GM12878 (cell line): ENCODE measurements at regions not wholly inside any gene's neighbourhood (a gene's known extent, or its start where the extent isn't known, plus 50 kb on each side); places are given as distances from the start of the nearest gene placed in this dataset.

Experiments
- ATAC-seq: fragments of 200-7000 bp; cut with Tn5 transposase; 3 replicates; pipeline ENCODE4 v1.9.1; 2020; ENCODE audit warnings: mild to moderate bottlenecking, moderate library complexity
- BruUV-seq: library from RNA; stranded (reverse); fragments of 400-500 nt; replicated peaks from 2 replicates; lab custom pipeline; 2021; lab: Mats Ljungman, UMichigan
- CTCF ChIA-PET: fragments of 300-600 bp; sonication (Branson Sonifier 250); formaldehyde crosslinking; extraction: SDS; loops from one replicate; lab custom pipeline; 2021; ENCODE audit warnings: inconsistent platforms; lab: Yijun Ruan, JAX
- POLR2A ChIA-PET: fragments of 350-600 bp; formaldehyde crosslinking; extraction: SDS; loops from one replicate; lab custom pipeline; 2021; ENCODE audit warnings: inconsistent platforms; lab: Charles Lee
- RAD21 ChIA-PET: fragments of 300-600 bp; sonication (Branson Sonifier 250); formaldehyde crosslinking; loops from one replicate; lab custom pipeline; 2023; ENCODE audit warnings: antibody characterized with exemption; ENCODE audit not compliant: unreplicated experiment; lab: Charles Lee
- SMC1A ChIA-PET: fragments of 300-600 bp; sonication (Branson Sonifier 250); formaldehyde crosslinking; loops from one replicate; lab custom pipeline; 2023; ENCODE audit not compliant: unreplicated experiment, uncharacterized antibody; lab: Charles Lee
- DNase-seq: peaks from one replicate; pipeline ENCODE4 v3.0.0-alpha.2; 2011; ENCODE audit warnings: low read depth, low spot score
- FAIRE-seq: peaks from 3 replicates; lab custom pipeline; 2011; peaks lifted over from hg19 to GRCh38; lab: Jason Lieb, UNC
- H2AFZ ChIP-seq: 2 replicates; pipeline ENCODE4 v1.6.0; 2011; ENCODE audit warnings: low read depth, low read length, control low read depth; ENCODE audit not compliant: control insufficient read depth
- H3K27ac ChIP-seq: 2 replicates; pipeline ENCODE4 v1.5.1; 2011; ENCODE audit warnings: control low read depth; ENCODE audit not compliant: control insufficient read depth, insufficient read depth
- H3K27me3 ChIP-seq, 2 experiments: replicated peaks in 1 of 2; 2 replicates each; pipeline versions ENCODE4 v1.6.0 to v1.6.1; 2011; ENCODE audit warnings: low read length in 1 of 2; ENCODE audit not compliant: control insufficient read depth in 2 of 2, insufficient read depth in 2 of 2
- H3K36me3 ChIP-seq, 2 experiments: 2 replicates each; pipeline ENCODE4 v1.5.1; 2011; ENCODE audit warnings: low read length in 1 of 2; ENCODE audit not compliant: control insufficient read depth in 2 of 2, insufficient read depth in 2 of 2
- H3K4me1 ChIP-seq: 2 replicates; pipeline ENCODE4 v1.6.1; 2011; ENCODE audit warnings: mild to moderate bottlenecking, low read length, moderate library complexity, mixed read lengths; ENCODE audit not compliant: control insufficient read depth, insufficient read depth
- H3K4me2 ChIP-seq: 2 replicates; pipeline ENCODE4 v1.6.0; 2011; ENCODE audit warnings: control low read depth; ENCODE audit not compliant: control insufficient read depth, insufficient read depth
- H3K4me3 ChIP-seq: fragments of 200-600 bp; sonication (generic); 2 replicates; pipeline ENCODE4 v1.5.1; 2016
- H3K79me2 ChIP-seq: 2 replicates; pipeline ENCODE4 v1.6.0; 2011; ENCODE audit warnings: low read length; ENCODE audit not compliant: control insufficient read depth, insufficient read depth
- H3K9ac ChIP-seq: 2 replicates; pipeline ENCODE4 v1.8.0; 2011; ENCODE audit warnings: low read length, control low read depth, mixed read lengths; ENCODE audit not compliant: control insufficient read depth, insufficient read depth
- H3K9me3 ChIP-seq: replicated peaks from 3 replicates; pipeline ENCODE4 v1.5.1; 2011; ENCODE audit warnings: mild to moderate bottlenecking, low read length; ENCODE audit not compliant: control insufficient read depth, insufficient read depth
- H4K20me1 ChIP-seq: 2 replicates; pipeline ENCODE4 v1.6.0; 2011; ENCODE audit not compliant: control insufficient read depth, insufficient read depth
- CEBPZ ChIP-seq: fragments of 150-350 bp; IDR thresholded peaks from 2 replicates; pipeline ENCODE4 v1.6.1; 2016; ENCODE audit warnings: low read depth, low read length
- EED ChIP-seq: sonication (generic); IDR thresholded peaks from 2 replicates; pipeline ENCODE4 v1.6.1; 2016; ENCODE audit warnings: antibody characterized with exemption, low read depth
- GATAD2B ChIP-seq: fragments of 450-650 bp; conservative IDR thresholded peaks from 2 replicates; pipeline ENCODE4 v1.6.1; 2017; ENCODE audit warnings: low read depth, mild to moderate bottlenecking, moderate library complexity
- HDAC2 ChIP-seq: fragments of 200-600 bp; sonication (generic); IDR thresholded peaks from 2 replicates; pipeline ENCODE4 v1.6.1; 2017
- HDGF ChIP-seq: fragments of 450-650 bp; IDR thresholded peaks from 2 replicates; pipeline ENCODE4 v1.6.1; 2016; ENCODE audit warnings: antibody characterized with exemption
- IRF4 ChIP-seq: IDR thresholded peaks from 2 replicates; pipeline ENCODE4 v1.6.1; 2011; ENCODE audit warnings: low read depth, low read length
- JUNB ChIP-seq: IDR thresholded peaks from 2 replicates; pipeline ENCODE4 v1.6.1; 2016; ENCODE audit warnings: antibody characterized with exemption, mild to moderate bottlenecking
- MYC ChIP-seq: IDR thresholded peaks from 2 replicates; pipeline ENCODE4 v1.6.1; 2011; ENCODE audit warnings: mild to moderate bottlenecking, low read length, moderate library complexity, inconsistent platforms; ENCODE audit not compliant: insufficient read depth, insufficient replicate concordance, insufficient read length, severe bottlenecking
- NFXL1 ChIP-seq: fragments of 450-650 bp; IDR thresholded peaks from 2 replicates; pipeline ENCODE4 v1.6.1; 2017; ENCODE audit warnings: antibody characterized with exemption, mild to moderate bottlenecking, borderline replicate concordance
- PML ChIP-seq: IDR thresholded peaks from 2 replicates; pipeline ENCODE4 v1.6.1; 2012; ENCODE audit warnings: low read length, inconsistent platforms
- RUNX3 ChIP-seq: IDR thresholded peaks from 2 replicates; pipeline ENCODE4 v1.6.1; 2012; ENCODE audit warnings: low read length, inconsistent platforms
- SP1 ChIP-seq: IDR thresholded peaks from one replicate; pipeline ENCODE4 v1.6.1; 2011; ENCODE audit warnings: low read depth, low read length
- TBL1XR1 ChIP-seq: IDR thresholded peaks from 2 replicates; pipeline ENCODE4 v1.6.1; 2012; ENCODE audit warnings: low read depth, low read length, improper control_type of control experiment
- USF2 ChIP-seq: IDR thresholded peaks from 2 replicates; pipeline ENCODE4 v1.6.1; 2011; ENCODE audit warnings: low read depth, low read length, improper control_type of control experiment, borderline replicate concordance
- ZBTB4 ChIP-seq: fragments of 450-650 bp; formaldehyde crosslinking; IDR thresholded peaks from 2 replicates; pipeline ENCODE4 v1.4.0; 2022; ENCODE audit warnings: mild to moderate bottlenecking, moderate library complexity
- WGBS: methylation state at CpG from one replicate; pipeline ENCODE4 v1.1.6; 2016; ENCODE audit warnings: low lambda C conversion rate; ENCODE audit not compliant: insufficient replicate concordance, insufficient coverage; ENCODE audit errors: missing lambda C conversion rate; 5-methylcytosine and 5-hydroxymethylcytosine counted together
- in situ Hi-C: fragments of 300-500 bp; cut with MboI; formaldehyde crosslinking; loops from 9 replicates; pipeline ENCODE4 v1.14.3; 2018; ENCODE audit warnings: mixed read lengths
- intact Hi-C: fragments of 100-400 bp; cut with micrococcal nuclease; formaldehyde crosslinking; loops from one replicate; pipeline ENCODE4 v1.14.2; 2022; ENCODE audit not compliant: unreplicated experiment

- no peak for TF ChIP-seq ZBTB4 (CRISPR knock-in tag)
- TF ChIP-seq USF2, result no peak
- no peak for TF ChIP-seq IRF4
- TF ChIP-seq PML, result no peak
- TF ChIP-seq SP1, result no peak
- TF ChIP-seq HDGF, result no peak
- TF ChIP-seq MYC, result no peak
- no peak for TF ChIP-seq GATAD2B
- TF ChIP-seq HDAC2, result no peak
- TF ChIP-seq NFXL1, result no peak
- TF ChIP-seq RUNX3, result no peak
Measured at GRCh38 chr10:85047979-85048378, 719.6 kb downstream of the CCSER2 start (continued).

- FAIRE-seq (no peak), ATAC-seq (no peak), DNase-seq (no peak)
- no peak overlapping the region for H3K9ac ChIP-seq
- no peak overlapping the region for H3K4me2 ChIP-seq
- no TSS peak for BruUV-seq
- ChIA-PET SMC1A (no interaction called here), CTCF (no interaction called here), RAD21 (no interaction called here), POLR2A (no interaction called here)
- intact Hi-C loops, result no loop called here
- H2AFZ ChIP-seq, result no peak overlapping the region
- no peaks in the 10 kb centered on the region for H3K36me3 ChIP-seq
- H3K9me3 ChIP-seq, result no peaks in the 10 kb centered on the region
- no peaks in the 10 kb centered on the region for H3K79me2 ChIP-seq
- WGBS, result 6% methylated on average over 2 of the region's 2 CpGs
- H3K4me3 ChIP-seq, result no peak overlapping the region
- H3K4me1 ChIP-seq, result no peaks in the 10 kb centered on the region
- H3K27ac ChIP-seq, result no peak overlapping the region
- no peaks in the 10 kb centered on the region for H3K27me3 ChIP-seq
- no peaks in the 10 kb centered on the region for H4K20me1 ChIP-seq
- in situ Hi-C loops, result no loop called here
- no peak for TF ChIP-seq JUNB
- TF ChIP-seq ZBTB4 (CRISPR knock-in tag), result no peak
- no peak for TF ChIP-seq EED
- TF ChIP-seq TBL1XR1, result no peak
- no peak for TF ChIP-seq CEBPZ
Measured at GRCh38 chr10:85048644-85049043, 720.3 kb downstream of the CCSER2 start.
